Mesothelial cell of epicardium (in vitro differentiated cells): ENCODE measurements at regions not wholly inside any gene's neighbourhood (a gene's known extent, or its start where the extent isn't known, plus 50 kb on each side); places are given as distances from the start of the nearest gene placed in this dataset.

ENCODE experiments used
- DNase-seq, 2 experiments: peaks; one replicate each; pipeline ENCODE4 v3.0.0; 2021; ENCODE audit warnings: low spot score in 2 of 2; ENCODE audit not compliant: unreplicated experiment in 2 of 2
- H3K27ac Mint-ChIP-seq: 2 replicates; pipeline ENCODE4 v1.8.0; 2021; ENCODE audit warnings: mixed read lengths
- H3K27me3 Mint-ChIP-seq: 2 replicates; pipeline ENCODE4 v1.8.0; 2021; ENCODE audit warnings: low read depth, mixed read lengths
- H3K36me3 Mint-ChIP-seq: 2 replicates; pipeline ENCODE4 v1.8.0; 2021; ENCODE audit warnings: mixed read lengths
- H3K4me1 Mint-ChIP-seq: 2 replicates; pipeline ENCODE4 v1.8.0; 2021; ENCODE audit warnings: mixed read lengths
- H3K4me3 Mint-ChIP-seq: 2 replicates; pipeline ENCODE4 v1.8.0; 2021; ENCODE audit warnings: mild to moderate bottlenecking, moderate library complexity, mixed read lengths
- H3K9me3 Mint-ChIP-seq: 2 replicates; pipeline ENCODE4 v1.8.0; 2021; ENCODE audit warnings: mixed read lengths
- TF ChIP-seq, protein P1 (sequence below): fragments of 200-600 bp; sonication (generic); IDR thresholded peaks from one replicate; pipeline ENCODE4 v1.5.0; 2021; ENCODE audit warnings: antibody characterized with exemption; ENCODE audit not compliant: unreplicated experiment

DNA sequence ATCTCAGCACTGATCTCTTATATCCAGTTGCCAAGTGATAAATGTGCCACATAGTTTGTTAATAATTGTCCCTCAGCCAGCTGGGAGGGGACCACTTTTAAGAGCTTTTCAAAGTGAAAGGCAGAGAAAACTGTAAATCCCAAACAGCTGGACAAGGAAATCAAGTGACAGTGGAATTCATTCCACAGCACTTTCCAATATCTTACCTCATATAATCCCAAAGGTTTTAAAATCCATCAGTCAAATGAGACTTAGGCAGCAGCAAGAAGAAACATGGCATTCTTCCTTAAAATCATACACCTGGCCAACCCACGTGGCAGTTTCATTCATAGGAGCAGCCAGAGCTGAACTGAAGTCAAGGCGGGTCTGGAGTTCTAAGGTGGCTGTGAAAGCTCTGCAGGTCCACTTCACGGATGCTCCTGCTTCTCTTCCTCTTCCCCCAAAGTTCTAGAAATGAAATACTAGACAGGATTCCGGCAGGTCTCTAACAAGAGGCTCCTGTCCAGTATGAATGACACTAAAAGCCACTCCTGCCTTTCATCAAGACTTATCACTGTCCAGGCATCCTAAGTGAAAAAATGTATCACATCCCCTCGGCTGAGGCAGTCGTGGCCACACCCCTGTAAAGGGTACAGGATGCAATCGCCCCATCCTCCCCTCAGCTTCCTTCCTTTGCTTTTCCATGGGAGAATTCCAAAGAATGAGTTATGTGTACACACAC lies 190.4 kb upstream of the STK17B start:
- no peak overlapping the region for H3K27ac Mint-ChIP-seq
- no peak for DNase-seq
- no peaks in the 10 kb centered on the region for H3K36me3 Mint-ChIP-seq
- no peak overlapping the region for H3K4me3 Mint-ChIP-seq
- H3K4me1 Mint-ChIP-seq: peaks cover 12% of the 10 kb centered on the region
- H3K27me3 Mint-ChIP-seq: no peaks in the 10 kb centered on the region
- peaks cover 5% of the 10 kb centered on the region for H3K9me3 Mint-ChIP-seq
- TF ChIP-seq, protein P1, sequence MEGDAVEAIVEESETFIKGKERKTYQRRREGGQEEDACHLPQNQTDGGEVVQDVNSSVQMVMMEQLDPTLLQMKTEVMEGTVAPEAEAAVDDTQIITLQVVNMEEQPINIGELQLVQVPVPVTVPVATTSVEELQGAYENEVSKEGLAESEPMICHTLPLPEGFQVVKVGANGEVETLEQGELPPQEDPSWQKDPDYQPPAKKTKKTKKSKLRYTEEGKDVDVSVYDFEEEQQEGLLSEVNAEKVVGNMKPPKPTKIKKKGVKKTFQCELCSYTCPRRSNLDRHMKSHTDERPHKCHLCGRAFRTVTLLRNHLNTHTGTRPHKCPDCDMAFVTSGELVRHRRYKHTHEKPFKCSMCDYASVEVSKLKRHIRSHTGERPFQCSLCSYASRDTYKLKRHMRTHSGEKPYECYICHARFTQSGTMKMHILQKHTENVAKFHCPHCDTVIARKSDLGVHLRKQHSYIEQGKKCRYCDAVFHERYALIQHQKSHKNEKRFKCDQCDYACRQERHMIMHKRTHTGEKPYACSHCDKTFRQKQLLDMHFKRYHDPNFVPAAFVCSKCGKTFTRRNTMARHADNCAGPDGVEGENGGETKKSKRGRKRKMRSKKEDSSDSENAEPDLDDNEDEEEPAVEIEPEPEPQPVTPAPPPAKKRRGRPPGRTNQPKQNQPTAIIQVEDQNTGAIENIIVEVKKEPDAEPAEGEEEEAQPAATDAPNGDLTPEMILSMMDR: no peak

DNA sequence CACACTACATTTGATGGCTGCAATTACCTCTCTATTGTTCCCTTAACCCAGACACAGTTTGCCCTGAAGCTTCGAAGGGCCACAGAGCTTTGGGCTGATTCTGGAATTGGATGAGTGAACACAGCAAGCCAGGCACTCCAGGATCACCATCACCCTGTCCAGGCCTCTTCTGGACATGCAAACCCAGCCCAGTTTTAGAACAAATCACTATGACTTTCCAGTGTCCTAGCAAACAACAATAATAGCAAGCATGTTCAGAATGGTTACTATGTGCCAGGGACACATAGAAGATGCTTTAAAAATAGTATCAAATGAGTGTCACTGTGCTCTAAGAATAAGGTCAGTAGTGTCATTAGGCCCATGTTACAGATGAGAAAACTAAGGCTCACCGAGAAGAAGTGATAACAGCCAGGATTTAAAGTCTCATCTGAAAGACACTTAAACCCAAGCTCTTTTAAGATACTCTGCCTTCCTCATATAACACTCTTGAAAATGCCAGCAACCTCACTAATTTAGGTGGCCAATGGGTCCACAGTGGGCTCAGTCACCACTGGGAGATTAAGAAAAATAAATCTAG lies 191.7 kb upstream of the STK17B start:
- Mint-ChIP-seq H3K36me3 (peaks cover 2% of the 10 kb centered on the region), H3K4me1 (peaks cover 12% of the 10 kb centered on the region), H3K27ac (no peak overlapping the region), H3K4me3 (no peak overlapping the region), H3K27me3 (no peaks in the 10 kb centered on the region), H3K9me3 (peaks cover 13% of the 10 kb centered on the region)
- DNase-seq: no peak
- TF ChIP-seq, protein P1: no peak

DNA sequence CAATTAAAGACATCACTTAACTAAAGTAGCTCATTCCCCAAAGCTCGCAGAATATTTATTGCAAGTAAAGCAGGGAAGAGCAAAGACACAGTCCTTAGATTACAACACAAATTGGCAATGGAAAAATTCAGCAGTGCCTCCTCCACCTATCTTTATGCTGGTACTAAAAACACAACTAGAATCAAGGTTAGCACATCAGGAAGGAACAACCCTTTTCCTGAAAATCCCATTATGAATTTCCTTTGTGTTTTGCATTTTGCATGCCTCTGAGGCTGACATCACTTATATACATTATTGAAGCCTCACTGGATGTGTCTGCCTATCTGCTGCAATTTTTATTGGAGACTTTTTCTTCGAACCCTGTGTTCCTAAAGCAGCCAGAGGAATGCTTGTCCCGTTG lies 193.8 kb upstream of the STK17B start:
- H3K4me3 Mint-ChIP-seq: no peak overlapping the region
- peaks cover 12% of the 10 kb centered on the region for H3K4me1 Mint-ChIP-seq
- TF ChIP-seq, protein P1: no peak
- DNase-seq: no peak
- peaks cover 14% of the 10 kb centered on the region for H3K36me3 Mint-ChIP-seq
- no peak overlapping the region for H3K27ac Mint-ChIP-seq
- H3K9me3 Mint-ChIP-seq: peaks cover 26% of the 10 kb centered on the region
- H3K27me3 Mint-ChIP-seq: no peaks in the 10 kb centered on the region

DNA sequence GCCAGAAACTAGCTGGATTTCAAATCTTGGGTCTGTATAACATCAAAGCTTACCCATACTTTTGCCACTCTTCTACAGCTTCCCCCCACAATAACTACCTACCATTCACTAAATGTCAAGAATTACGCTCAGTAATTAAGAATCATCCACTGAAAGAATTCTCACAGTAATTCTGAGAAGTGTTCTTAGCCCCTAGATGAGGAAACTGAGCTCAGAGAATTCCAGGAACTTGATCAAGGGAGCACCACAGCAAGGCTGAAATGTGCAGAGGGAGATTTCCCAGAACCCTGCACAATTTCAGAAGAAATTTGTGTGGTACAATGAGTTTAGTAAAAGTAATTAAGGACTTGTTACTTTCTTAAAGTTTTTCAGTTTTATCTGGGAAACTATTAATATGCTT lies 194.5 kb upstream of the STK17B start:
- H3K9me3 Mint-ChIP-seq: peaks cover 26% of the 10 kb centered on the region
- no peak overlapping the region for H3K27ac Mint-ChIP-seq
- TF ChIP-seq, protein P1: no peak
- peaks cover 12% of the 10 kb centered on the region for H3K4me1 Mint-ChIP-seq
- peaks cover 15% of the 10 kb centered on the region for H3K36me3 Mint-ChIP-seq
- H3K4me3 Mint-ChIP-seq: no peak overlapping the region
- no peaks in the 10 kb centered on the region for H3K27me3 Mint-ChIP-seq
- no peak for DNase-seq

DNA sequence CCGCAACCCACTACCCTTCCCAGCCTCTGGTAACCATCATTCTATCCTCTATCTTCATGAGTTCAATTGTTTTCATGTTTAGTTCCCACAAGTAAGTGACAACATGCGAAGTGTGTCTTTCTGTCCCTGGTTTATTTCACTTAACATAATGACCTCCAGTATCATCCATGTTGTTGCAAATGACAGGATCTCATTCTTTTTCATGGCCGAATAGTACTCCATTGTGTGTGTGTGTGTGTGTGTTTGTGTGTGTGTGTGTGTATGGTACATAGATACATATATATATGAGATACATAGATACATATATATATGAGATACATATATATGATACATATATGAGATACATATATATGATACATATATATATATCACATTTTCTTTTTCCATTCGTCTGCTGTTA lies 196.3 kb upstream of the STK17B start:
- no peak overlapping the region for H3K27ac Mint-ChIP-seq
- TF ChIP-seq, protein P1: no peak
- peaks cover 5% of the 10 kb centered on the region for H3K4me1 Mint-ChIP-seq
- no peaks in the 10 kb centered on the region for H3K27me3 Mint-ChIP-seq
- H3K4me3 Mint-ChIP-seq: no peak overlapping the region
- DNase-seq: no peak
- peaks cover 15% of the 10 kb centered on the region for H3K36me3 Mint-ChIP-seq
- peaks cover 26% of the 10 kb centered on the region for H3K9me3 Mint-ChIP-seq
